Heart right ventricle (tissue), 16 donors: ENCODE measurements at regions not wholly inside any gene's neighbourhood (a gene's known extent, or its start where the extent isn't known, plus 50 kb on each side); places are given as distances from the start of the nearest gene placed in this dataset.

Experiments used
- ATAC-seq, 8 donors: fragments of 200-7000 bp; cut with Tn5 transposase; one replicate each; pipeline ENCODE4 v1.9.1; 2020; ENCODE audit warnings: mild to moderate bottlenecking in 8 of 8, moderate library complexity in 8 of 8, moderate number of reproducible peaks in 1 of 8
- DNase-seq, 2 donors: peaks; one replicate each; pipeline ENCODE4 v3.0.0-alpha.2; 2020
- H3K27ac ChIP-seq, 10 donors: fragments of 200-600 bp; sonication (generic) in 2 of 10; one replicate each; pipeline versions ENCODE4 v1.5.0 to v1.8.0; 2020 to 2022; ENCODE audit warnings: mild to moderate bottlenecking in 3 of 10
- H3K27me3 ChIP-seq, 7 donors: fragments of 200-600 bp; one replicate each; pipeline ENCODE4 v1.8.0; 2021 to 2022; ENCODE audit warnings: mild to moderate bottlenecking in 2 of 7
- H3K36me3 ChIP-seq, 9 donors: fragments of 200-600 bp; sonication (generic) in 1 of 9; one replicate each; pipeline versions ENCODE4 v1.5.0 to v1.8.0; 2020 to 2022; ENCODE audit warnings: mild to moderate bottlenecking in 2 of 9
- H3K4me1 ChIP-seq, 9 donors: fragments of 200-600 bp; sonication (generic) in 1 of 9; one replicate each; pipeline versions ENCODE4 v1.5.0 to v1.8.0; 2020 to 2022; ENCODE audit warnings: mild to moderate bottlenecking in 4 of 9
- H3K4me3 ChIP-seq, 10 donors: fragments of 200-600 bp; sonication (generic) in 2 of 10; one replicate each; pipeline versions ENCODE4 v1.5.0 to v1.8.0; 2020 to 2022; ENCODE audit warnings: mild to moderate bottlenecking in 7 of 10, moderate library complexity in 2 of 10
- H3K9me3 ChIP-seq, 11 donors: fragments of 200-600 bp in 10 of 11; sonication (generic) in 2 of 11; one replicate each; pipeline versions ENCODE4 v1.5.0 to v1.8.0; 2013 to 2022; ENCODE audit warnings: mild to moderate bottlenecking in 2 of 11, control low read depth in 1 of 11, moderate library complexity in 1 of 11
- WGBS, 2 donors: extraction: QIAGEN DNeasy Blood & Tissue Kit; methylation state at CpG; one replicate each; pipeline ENCODE4 v1.1.7; 2013; ENCODE audit warnings: inconsistent platforms in 1 of 2; 5-methylcytosine and 5-hydroxymethylcytosine counted together
- intact Hi-C, 10 donors: fragments of 100-400 bp; cut with DNase I; formaldehyde crosslinking; loops; one replicate each; pipeline versions ENCODE4 v1.11.1 to v1.14.2; 2022
- TF ChIP-seq, protein P1 (sequence below), 9 donors: fragments of 200-600 bp; sonication (generic) in 2 of 9; IDR thresholded peaks; one replicate each; pipeline versions ENCODE4 v1.5.0 to v1.8.0; 2021 to 2022; ENCODE audit warnings: antibody characterized with exemption in 9 of 9, mild to moderate bottlenecking in 5 of 9, moderate library complexity in 1 of 9
- donor health status: Arrhythmogenic right ventricular cardiomyopathy.
- donor health status: ischemic (EF 13 %, LVEDD 7.1; RV severe dilation, severe dysfunction).
- donor health status: healthy with polysubstance abuse.
- donor health status: DM: no; HTN: yes; CAD: no.
- donor health status: DM: no; HTN: no; CAD: no.
- donor health status: ischemic (EF 25% LVEDD 6.9; RV normal size, moderate dysfunction).
- donor health status: ischemic (EF 25% LVEDD 5.7; RV mildly dilated, moderate dysfunction).
- donor health status: healthy.
- donor health status: DM: yes; HTN: yes; CAD: no.
- donor health status: Ischemic cardiomyopathy.
- donor health status: ischemic (EF 35%, LVEDD 5.7; RV mildly dilated, moderate dysfunction).
- donor health status: nonischemic (EF 11% LVEDD 7.7; RV severe dilation, severe dysfunction).
- donor health status: DM: yes; HTN: yes; CAD: no.
- donor health status: PGD.
- donor health status: ischemic (EF 29% LVEDD 5.4; RV normal size, mild dysfunction).
- donor health status: nonischemic (EF 23%, LVEDD 6.1; RV moderate dilation, normal function).

DNA sequence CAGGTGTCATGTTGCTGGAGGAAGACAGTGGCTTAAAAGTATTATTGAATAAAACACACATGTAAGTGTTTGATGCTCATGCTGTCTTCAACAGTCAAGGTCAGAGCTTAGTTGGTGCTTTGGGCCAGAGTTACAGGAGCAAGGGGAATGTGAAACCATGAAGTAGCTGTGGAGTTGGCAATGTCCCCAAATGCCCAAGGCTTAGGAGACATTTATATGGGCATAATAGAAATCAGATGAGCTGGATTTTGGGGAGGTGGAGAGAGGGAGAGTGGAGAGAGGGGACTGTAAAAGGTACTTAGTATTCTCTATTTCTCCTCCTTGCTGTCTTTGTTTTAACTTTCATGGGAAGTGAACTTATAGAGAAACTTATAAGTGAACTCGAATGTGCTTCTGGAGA, 407.8 kb downstream of the ETS1 start:
- H3K9me3 ChIP-seq = no peaks in the 10 kb centered on the region
- no peak overlapping the region for H3K27ac ChIP-seq
- H3K36me3 ChIP-seq = no peaks in the 10 kb centered on the region
- H3K4me1 ChIP-seq = peaks cover 0 to 12% (median 3%) of the 10 kb centered on the region in 9 donors
- DNase-seq (no peak), ATAC-seq (no peak)
- no peaks in the 10 kb centered on the region for H3K27me3 ChIP-seq
- TF ChIP-seq, protein P1, sequence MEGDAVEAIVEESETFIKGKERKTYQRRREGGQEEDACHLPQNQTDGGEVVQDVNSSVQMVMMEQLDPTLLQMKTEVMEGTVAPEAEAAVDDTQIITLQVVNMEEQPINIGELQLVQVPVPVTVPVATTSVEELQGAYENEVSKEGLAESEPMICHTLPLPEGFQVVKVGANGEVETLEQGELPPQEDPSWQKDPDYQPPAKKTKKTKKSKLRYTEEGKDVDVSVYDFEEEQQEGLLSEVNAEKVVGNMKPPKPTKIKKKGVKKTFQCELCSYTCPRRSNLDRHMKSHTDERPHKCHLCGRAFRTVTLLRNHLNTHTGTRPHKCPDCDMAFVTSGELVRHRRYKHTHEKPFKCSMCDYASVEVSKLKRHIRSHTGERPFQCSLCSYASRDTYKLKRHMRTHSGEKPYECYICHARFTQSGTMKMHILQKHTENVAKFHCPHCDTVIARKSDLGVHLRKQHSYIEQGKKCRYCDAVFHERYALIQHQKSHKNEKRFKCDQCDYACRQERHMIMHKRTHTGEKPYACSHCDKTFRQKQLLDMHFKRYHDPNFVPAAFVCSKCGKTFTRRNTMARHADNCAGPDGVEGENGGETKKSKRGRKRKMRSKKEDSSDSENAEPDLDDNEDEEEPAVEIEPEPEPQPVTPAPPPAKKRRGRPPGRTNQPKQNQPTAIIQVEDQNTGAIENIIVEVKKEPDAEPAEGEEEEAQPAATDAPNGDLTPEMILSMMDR (IDR thresholded peaks at IDR 0.05) = no peak
- WGBS, 2 donors = 86 to 94% methylated on average over 1 of the region's 1 CpG
- no peak overlapping the region for H3K4me3 ChIP-seq
- intact Hi-C loops = loop anchor here in 5 of 10 donors (5.0 to 10.0 kb wide), 5 partner anchors 103 to 655 kb away; no protein-coding TSS in a partner anchor

DNA sequence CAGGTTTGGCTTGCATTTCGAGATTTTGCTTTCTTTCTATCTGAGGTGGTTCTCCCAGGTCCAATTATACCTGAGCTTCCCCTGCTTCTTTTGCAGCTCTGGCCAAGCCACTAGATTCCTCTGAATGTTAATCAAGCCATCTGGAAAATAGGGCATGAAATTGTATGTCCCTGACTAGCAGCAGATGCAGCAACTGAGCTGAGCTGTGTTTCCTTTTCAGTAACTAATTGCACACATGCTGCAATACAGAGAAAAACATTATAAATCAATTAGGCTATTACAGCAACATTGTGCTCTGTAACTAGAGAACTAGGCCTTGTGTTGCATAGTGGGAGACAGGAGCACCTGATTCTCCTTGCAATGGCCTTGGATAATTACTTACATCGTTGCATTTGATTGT, 408.3 kb downstream of the ETS1 start:
- Histone ChIP-seq H3K27me3 (no peaks in the 10 kb centered on the region), H3K36me3 (no peaks in the 10 kb centered on the region), H3K4me1 (peaks cover 0 to 12% (median 3%) of the 10 kb centered on the region in 9 donors), H3K9me3 (no peaks in the 10 kb centered on the region), H3K27ac (no peak overlapping the region), H3K4me3 (no peak overlapping the region)
- no peak for ATAC-seq
- 83 to 90% methylated on average over 2 of the region's 2 CpGs for WGBS, 2 donors
- intact Hi-C loops = loop anchor here in 5 of 10 donors (5.0 to 10.0 kb wide), 5 partner anchors 103 to 656 kb away; no protein-coding TSS in a partner anchor
- no peak for DNase-seq
- TF ChIP-seq, protein P1 (IDR thresholded peaks at IDR 0.05) = no peak

DNA sequence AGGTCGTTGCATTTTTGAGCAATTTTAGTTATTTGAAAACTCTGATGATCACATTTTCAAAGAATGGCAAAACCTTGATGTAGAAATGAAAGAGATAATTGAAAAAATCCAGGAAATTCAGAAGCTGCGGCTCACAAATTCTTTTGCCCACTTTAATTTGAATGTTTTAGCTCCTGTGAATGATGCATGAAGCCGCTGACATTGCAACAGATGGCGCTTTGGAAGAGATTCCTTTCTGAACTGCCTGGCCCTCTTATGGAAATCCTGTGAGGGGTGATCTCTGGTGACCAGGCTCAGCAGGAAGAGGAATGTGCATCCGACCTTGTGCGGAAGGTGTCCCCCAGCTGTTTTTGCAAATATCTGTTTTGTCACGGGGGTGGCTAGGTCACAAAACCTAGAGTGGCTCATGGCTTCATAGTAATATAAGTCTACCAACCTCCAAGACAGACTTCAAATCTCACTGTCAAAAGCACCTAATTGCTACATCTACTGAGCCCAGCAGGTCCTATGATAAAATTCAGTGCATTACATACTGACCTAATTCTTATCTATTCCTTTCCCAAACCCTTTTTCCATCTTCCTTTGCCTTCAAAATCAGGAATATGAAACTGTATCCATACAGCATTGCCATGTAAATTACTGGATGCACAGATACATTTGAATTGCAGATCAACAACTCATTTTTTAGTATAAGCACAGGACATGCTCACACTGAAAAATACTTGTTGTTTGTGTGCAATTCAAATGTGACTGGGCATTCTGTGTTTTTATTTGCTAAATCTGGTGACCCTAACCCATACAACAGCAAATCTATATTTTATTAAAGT, 412.7 kb downstream of the ETS1 start:
- intact Hi-C loops = loop anchor here (5.0 to 10.0 kb wide), 11 partner anchors 108 to 783 kb away; no protein-coding TSS in a partner anchor
- Histone ChIP-seq H3K4me3 (no peak overlapping the region), H3K9me3 (no peaks in the 10 kb centered on the region), H3K27ac (no peak overlapping the region), H3K4me1 (peaks cover 0 to 13% (median 0%) of the 10 kb centered on the region in 9 donors), H3K27me3 (no peaks in the 10 kb centered on the region), H3K36me3 (no peaks in the 10 kb centered on the region)
- WGBS, 2 donors = 55 to 68% methylated on average over 7 of the region's 7 CpGs
- ATAC-seq (no peak), DNase-seq (no peak)
- TF ChIP-seq, protein P1 (IDR thresholded peaks at IDR 0.05) = no peak

DNA sequence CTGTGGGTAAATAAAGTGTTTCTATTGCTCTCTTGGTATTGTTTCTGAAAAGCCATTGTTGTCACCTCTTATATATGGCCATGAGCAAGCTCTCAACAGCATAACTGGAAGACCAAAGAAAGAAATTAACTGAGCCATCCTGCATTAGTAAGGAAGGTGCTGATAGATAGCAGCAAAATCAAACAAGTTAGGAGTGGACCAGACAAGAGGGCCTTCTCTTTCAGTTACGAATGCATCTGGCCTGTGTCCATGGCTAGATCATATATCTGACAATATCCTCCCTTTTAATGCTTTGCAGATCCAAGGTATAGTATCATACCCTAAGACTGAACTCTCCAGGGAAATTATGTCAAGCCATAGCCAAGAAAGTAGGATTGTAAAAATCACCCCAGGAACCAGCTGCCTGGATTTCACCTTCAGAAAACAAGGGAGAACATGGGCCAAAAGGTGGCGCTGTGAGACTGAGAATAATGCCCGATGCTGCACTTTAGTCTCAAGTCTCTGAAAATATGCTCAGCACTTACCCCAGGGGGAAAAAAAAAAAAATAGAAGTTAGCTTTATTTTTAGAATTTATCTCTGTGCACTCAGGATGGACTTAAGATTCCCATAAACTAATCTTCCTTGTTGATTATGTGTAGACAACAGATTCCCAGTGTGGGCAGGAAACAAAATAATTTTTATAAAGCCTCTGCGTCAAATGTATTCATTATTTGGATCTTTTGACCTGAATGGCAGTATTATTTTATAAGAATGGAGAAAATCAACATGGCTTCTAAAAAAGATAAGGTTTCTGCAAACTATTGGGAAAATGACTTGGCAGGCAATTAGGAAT, 415.1 kb downstream of the ETS1 start:
- Histone ChIP-seq H3K4me1 (peaks cover 0 to 13% (median 0%) of the 10 kb centered on the region in 9 donors), H3K9me3 (no peaks in the 10 kb centered on the region), H3K27ac (peak overlapping the region in 1 of 10 donors; percentile 16), H3K36me3 (no peaks in the 10 kb centered on the region), H3K27me3 (peaks cover 0 to 5% (median 0%) of the 10 kb centered on the region in 7 donors), H3K4me3 (no peak overlapping the region)
- peak in 7 of 8 donors; percentile 77 to 92 (median 87) for ATAC-seq
- intact Hi-C loops = loop anchor here (1.0 to 10.0 kb wide), 15 partner anchors 113 to 785 kb away; no protein-coding TSS in a partner anchor
- WGBS, 2 donors = 41% methylated on average over 4 of the region's 4 CpGs
- TF ChIP-seq, protein P1 (IDR thresholded peaks at IDR 0.05) = peak; percentile 59 to 89 (median 82)
- peak; percentile 73 to 87 for DNase-seq
